OCI-LY7 (cell line): ENCODE measurements at regions not wholly inside any gene's neighbourhood (a gene's known extent, or its start where the extent isn't known, plus 50 kb on each side); places are given as distances from the start of the nearest gene placed in this dataset.

Source experiments
- BruUV-seq: library from RNA; stranded (reverse); fragments of 400-500 nt; replicated peaks from 2 replicates; lab custom pipeline; 2021; lab: Mats Ljungman, UMichigan
- CTCF ChIA-PET: fragments of 300-600 bp; sonication (Branson Sonifier 250); formaldehyde crosslinking; loops from one replicate; lab custom pipeline; 2022; ENCODE audit warnings: antibody characterized with exemption; ENCODE audit not compliant: unreplicated experiment; lab: Charles Lee
- POLR2A ChIA-PET: fragments of 300-600 bp; sonication (Branson Sonifier 250); formaldehyde crosslinking; loops from one replicate; lab custom pipeline; 2022; ENCODE audit warnings: antibody characterized with exemption; lab: Charles Lee
- DNase-seq: peaks from one replicate; pipeline ENCODE4 v3.0.0-alpha.2; 2015; ENCODE audit warnings: low spot score
- H2AFZ ChIP-seq: fragments of 200-600 bp; sonication (generic), shearing (Covaris generic); 2 replicates; pipeline ENCODE4 v1.6.1; 2014; ENCODE audit warnings: mild to moderate bottlenecking, antibody characterized with exemption, low read length, moderate library complexity
- H3K27ac ChIP-seq: fragments of 200-600 bp; sonication (generic); 2 replicates; pipeline ENCODE4 v1.5.1; 2014; ENCODE audit warnings: mixed run types, low read depth, mild to moderate bottlenecking, moderate library complexity, low read length, inconsistent platforms; ENCODE audit not compliant: poor library complexity, severe bottlenecking
- H3K36me3 ChIP-seq: fragments of 200-600 bp; sonication (generic); 2 replicates; pipeline ENCODE4 v1.6.1; 2014; ENCODE audit warnings: mild to moderate bottlenecking, antibody characterized with exemption, low read length, moderate library complexity, mixed read lengths; ENCODE audit not compliant: insufficient read depth
- H3K4me1 ChIP-seq: fragments of 200-600 bp; sonication (generic); 2 replicates; pipeline ENCODE4 v1.5.1; 2014; ENCODE audit warnings: mild to moderate bottlenecking, low read length; ENCODE audit not compliant: insufficient read depth, poor library complexity, severe bottlenecking
- H3K4me2 ChIP-seq: fragments of 200-600 bp; sonication (generic); 2 replicates; pipeline ENCODE4 v1.6.1; 2014; ENCODE audit warnings: mild to moderate bottlenecking, low read length
- H3K4me3 ChIP-seq: fragments of 200-600 bp; sonication (generic); 2 replicates; pipeline ENCODE4 v1.5.1; 2014; ENCODE audit warnings: mild to moderate bottlenecking, low read depth, low read length; ENCODE audit not compliant: poor library complexity, severe bottlenecking
- H3K79me2 ChIP-seq: fragments of 200-600 bp; sonication (generic); 2 replicates; pipeline ENCODE4 v1.6.1; 2016; ENCODE audit warnings: low read depth, mild to moderate bottlenecking, low read length, moderate library complexity, mixed read lengths; ENCODE audit not compliant: insufficient read depth
- H3K9me2 ChIP-seq: fragments of 200-600 bp; sonication (generic); 2 replicates; pipeline ENCODE4 v1.6.1; 2016; ENCODE audit warnings: mild to moderate bottlenecking, low read length, mixed read lengths; ENCODE audit not compliant: insufficient read depth
- H3K9me3 ChIP-seq: fragments of 200-600 bp; sonication (generic); 2 replicates; pipeline ENCODE4 v1.6.1; 2014; ENCODE audit warnings: mild to moderate bottlenecking, mixed run types, low read length, mixed read lengths
- H4K20me1 ChIP-seq: fragments of 200-600 bp; sonication (generic); 2 replicates; pipeline ENCODE4 v1.6.1; 2014; ENCODE audit warnings: mild to moderate bottlenecking, antibody characterized with exemption, low read length, moderate library complexity, mixed read lengths; ENCODE audit not compliant: insufficient read depth
- EZH2phosphoT487 ChIP-seq: fragments of 200-600 bp; sonication (generic); IDR thresholded peaks from 2 replicates; pipeline ENCODE4 v1.6.1; 2018; ENCODE audit warnings: low read depth, borderline replicate concordance, mild to moderate bottlenecking, mixed run types, antibody characterized with exemption, low read length, moderate library complexity, mixed read lengths
- intact Hi-C: fragments of 100-400 bp; cut with micrococcal nuclease; formaldehyde crosslinking; loops from one replicate; pipeline ENCODE4 v1.10.0; 2022; ENCODE audit not compliant: unreplicated experiment
- TF ChIP-seq, protein P1 (sequence below): fragments of 200-600 bp; sonication (generic); conservative IDR thresholded peaks from 2 replicates; pipeline ENCODE4 v1.5.1; 2014; ENCODE audit warnings: mild to moderate bottlenecking, antibody characterized with exemption, low read length, moderate library complexity, mixed read lengths

- Histone ChIP-seq H3K79me2 (no peaks in the 10 kb centered on the region), H3K9me2 (no peaks in the 10 kb centered on the region), H3K4me3 (no peak overlapping the region), H4K20me1 (no peaks in the 10 kb centered on the region), H3K4me1 (peaks cover 38% of the 10 kb centered on the region), H3K4me2 (no peak overlapping the region), H3K36me3 (no peaks in the 10 kb centered on the region), H3K27ac (no peak overlapping the region), H2AFZ (no peak overlapping the region), H3K9me3 (no peaks in the 10 kb centered on the region)
- BruUV-seq = no TSS peak
- ChIA-PET CTCF (no interaction called here), POLR2A (interaction anchor here (1.0 kb wide), 2 partner anchors 50 to 87 kb away, joined by 3 read pairs; no protein-coding TSS in a partner anchor)
- no peak for DNase-seq
- no peak for TF ChIP-seq EZH2phosphoT487
- TF ChIP-seq, protein P1, sequence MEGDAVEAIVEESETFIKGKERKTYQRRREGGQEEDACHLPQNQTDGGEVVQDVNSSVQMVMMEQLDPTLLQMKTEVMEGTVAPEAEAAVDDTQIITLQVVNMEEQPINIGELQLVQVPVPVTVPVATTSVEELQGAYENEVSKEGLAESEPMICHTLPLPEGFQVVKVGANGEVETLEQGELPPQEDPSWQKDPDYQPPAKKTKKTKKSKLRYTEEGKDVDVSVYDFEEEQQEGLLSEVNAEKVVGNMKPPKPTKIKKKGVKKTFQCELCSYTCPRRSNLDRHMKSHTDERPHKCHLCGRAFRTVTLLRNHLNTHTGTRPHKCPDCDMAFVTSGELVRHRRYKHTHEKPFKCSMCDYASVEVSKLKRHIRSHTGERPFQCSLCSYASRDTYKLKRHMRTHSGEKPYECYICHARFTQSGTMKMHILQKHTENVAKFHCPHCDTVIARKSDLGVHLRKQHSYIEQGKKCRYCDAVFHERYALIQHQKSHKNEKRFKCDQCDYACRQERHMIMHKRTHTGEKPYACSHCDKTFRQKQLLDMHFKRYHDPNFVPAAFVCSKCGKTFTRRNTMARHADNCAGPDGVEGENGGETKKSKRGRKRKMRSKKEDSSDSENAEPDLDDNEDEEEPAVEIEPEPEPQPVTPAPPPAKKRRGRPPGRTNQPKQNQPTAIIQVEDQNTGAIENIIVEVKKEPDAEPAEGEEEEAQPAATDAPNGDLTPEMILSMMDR = no peak
- intact Hi-C loops = no loop called here
These were observed 127.9 kb upstream of the MON1B start for GRCh38 chr16:77062878-77063675.

GRCh38 chr16:77063676-77064016, 127.3 kb upstream of the MON1B start:
- intact Hi-C loops = no loop called here
- no peak for DNase-seq
- Histone ChIP-seq H3K9me2 (no peaks in the 10 kb centered on the region), H3K79me2 (no peaks in the 10 kb centered on the region), H3K4me3 (no peak overlapping the region), H4K20me1 (no peaks in the 10 kb centered on the region), H3K36me3 (no peaks in the 10 kb centered on the region), H3K4me1 (peaks cover 38% of the 10 kb centered on the region), H3K4me2 (no peak overlapping the region), H3K27ac (no peak overlapping the region), H2AFZ (no peak overlapping the region), H3K9me3 (no peaks in the 10 kb centered on the region)
- BruUV-seq = no TSS peak
- ChIA-PET POLR2A (no interaction called here), CTCF (no interaction called here)
- TF ChIP-seq, protein P1 = no peak
- TF ChIP-seq EZH2phosphoT487 = no peak

DNA sequence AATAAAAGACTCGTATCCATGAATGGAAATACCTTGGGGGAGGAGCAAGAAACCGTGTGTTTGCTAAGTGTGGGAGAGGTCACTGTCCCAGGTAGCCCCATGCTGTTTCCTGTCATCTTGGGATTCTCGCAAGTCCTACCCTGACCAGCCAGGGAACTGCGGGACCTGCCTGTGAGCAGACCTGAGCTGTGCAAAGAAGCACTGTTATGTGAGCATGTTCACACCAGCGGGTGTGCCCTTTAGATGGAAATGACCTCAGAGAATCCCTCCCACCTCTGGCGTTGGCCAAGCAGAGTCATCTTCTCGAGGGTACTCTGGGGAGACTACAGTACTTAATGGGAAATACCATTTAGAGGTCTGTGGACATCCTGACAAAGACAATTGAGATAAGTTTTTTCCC, 127.0 kb upstream of the MON1B start:
- Histone ChIP-seq H3K27ac (no peak overlapping the region), H3K79me2 (no peaks in the 10 kb centered on the region), H3K4me2 (no peak overlapping the region), H3K36me3 (no peaks in the 10 kb centered on the region), H4K20me1 (no peaks in the 10 kb centered on the region), H2AFZ (no peak overlapping the region), H3K9me3 (no peaks in the 10 kb centered on the region), H3K4me3 (no peak overlapping the region), H3K4me1 (peaks cover 37% of the 10 kb centered on the region), H3K9me2 (no peaks in the 10 kb centered on the region)
- BruUV-seq = no TSS peak
- DNase-seq = no peak
- ChIA-PET CTCF (no interaction called here), POLR2A (no interaction called here)
- TF ChIP-seq EZH2phosphoT487 = no peak
- TF ChIP-seq, protein P1 = no peak
- intact Hi-C loops = no loop called here
